ENCODE measurements at regions not wholly inside any gene's neighbourhood (a gene's known extent, or its start where the extent isn't known, plus 50 kb on each side); places are given as distances from the start of the nearest gene placed in this dataset.
"Not testable (repeated sequence)": the region's sequence is repeated elsewhere in the genome, so short reads cannot be mapped to it uniquely, and the experiment has no call there.

DNA sequence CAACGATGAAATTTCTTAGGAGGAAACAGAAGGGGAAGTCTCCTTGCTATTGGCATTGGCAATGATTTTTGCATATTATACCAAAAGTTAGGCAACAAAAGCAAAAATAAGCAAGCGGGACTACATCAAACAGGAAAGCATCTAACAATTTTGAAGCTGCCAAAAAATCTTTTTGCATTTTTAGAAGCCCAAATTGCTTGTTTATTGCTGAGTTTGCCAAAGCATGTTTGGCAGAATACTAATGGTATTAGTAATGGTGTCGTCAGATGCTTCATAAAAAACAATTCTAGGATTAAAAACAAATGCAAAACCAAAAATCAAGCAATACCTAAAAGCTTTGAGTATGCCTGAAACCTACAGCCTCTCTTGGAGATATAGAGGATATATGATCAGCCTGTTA lies 80.0 kb downstream of the GALR1 start:
- DNase-seq (ENCODE audit: low read depth): no peak

DNA sequence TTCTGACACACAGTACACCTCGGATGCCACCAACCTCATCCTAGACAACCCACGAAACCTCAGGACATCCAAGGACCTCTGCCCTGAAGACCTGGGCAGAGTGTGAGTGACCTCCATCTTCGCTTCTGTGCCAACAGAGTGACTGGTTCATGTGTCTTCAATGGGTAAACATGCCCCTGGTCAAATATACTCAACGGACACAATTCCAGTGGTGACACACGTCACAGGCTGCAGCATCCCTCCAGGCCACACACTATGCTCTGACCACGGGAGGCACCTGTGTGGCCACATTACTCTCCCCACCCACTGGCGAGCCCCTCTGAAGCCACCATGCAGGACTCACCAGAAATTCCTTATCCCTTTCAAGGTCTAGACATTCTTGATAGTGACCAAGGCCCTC lies 85.2 kb downstream of the GALR1 start:
- DNase-seq (ENCODE audit: low read depth): no peak

DNA sequence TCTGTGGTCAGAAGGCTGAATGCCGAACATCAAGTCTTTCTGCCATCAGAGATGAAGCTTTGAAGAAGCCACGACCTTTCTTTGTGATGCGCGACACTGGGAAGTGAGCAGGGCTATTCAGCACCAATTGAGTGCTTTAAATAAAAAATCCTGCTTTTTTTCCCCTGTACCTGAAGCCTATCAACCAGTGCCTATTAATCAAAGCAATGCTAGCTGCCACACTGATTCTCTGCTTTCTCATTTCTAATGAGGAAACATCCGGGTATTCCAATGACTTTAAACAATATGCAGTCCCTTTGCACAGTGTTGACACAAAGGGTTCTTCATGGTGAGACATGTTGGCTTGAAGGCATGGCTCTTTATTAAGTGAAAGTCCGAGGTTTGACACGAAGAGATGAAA lies 88.0 kb downstream of the GALR1 start:
- DNase-seq (ENCODE audit: low read depth): no peak

DNA sequence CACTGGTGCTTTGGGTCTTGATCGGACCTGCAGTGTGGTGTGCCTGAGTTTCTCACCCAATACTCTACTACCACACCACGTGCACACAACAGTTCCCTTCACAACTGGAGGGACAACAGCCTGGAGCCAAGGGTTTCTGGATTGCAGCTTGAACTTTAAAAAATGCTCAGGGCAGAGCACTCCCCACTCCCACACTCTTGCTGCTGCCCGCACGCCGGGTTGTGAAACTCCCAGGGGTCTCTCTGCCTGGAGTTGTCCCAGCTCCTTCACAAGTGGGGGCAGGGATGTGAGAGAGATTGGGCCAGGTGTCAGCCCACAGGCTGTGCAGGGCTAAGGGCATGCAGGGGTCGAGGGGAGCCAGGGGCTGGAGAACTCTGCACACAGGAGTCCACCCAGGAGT lies 89.4 kb downstream of the GALR1 start:
- DNase-seq (ENCODE audit: low read depth): no peak

DNA sequence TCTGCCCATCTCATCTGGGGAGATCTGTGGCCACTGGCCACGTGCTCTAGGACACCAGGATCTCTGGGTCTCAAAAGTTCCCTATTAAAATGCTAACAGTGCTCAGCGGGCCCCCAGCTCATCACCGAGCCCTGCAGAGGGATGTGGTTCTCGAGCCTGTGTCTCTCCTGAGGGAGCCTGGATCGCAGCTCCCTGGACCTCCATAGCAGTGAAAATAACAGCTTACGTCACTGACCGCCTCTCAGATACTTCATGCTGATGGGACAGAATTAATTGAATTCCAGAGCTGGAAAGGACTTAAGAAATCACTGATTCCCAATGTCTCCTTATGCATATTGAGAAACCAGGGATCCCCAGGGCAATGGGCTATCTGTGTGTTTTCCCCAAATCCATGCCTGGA lies 90.0 kb downstream of the GALR1 start:
- DNase-seq (ENCODE audit: low read depth): no peak

DNA sequence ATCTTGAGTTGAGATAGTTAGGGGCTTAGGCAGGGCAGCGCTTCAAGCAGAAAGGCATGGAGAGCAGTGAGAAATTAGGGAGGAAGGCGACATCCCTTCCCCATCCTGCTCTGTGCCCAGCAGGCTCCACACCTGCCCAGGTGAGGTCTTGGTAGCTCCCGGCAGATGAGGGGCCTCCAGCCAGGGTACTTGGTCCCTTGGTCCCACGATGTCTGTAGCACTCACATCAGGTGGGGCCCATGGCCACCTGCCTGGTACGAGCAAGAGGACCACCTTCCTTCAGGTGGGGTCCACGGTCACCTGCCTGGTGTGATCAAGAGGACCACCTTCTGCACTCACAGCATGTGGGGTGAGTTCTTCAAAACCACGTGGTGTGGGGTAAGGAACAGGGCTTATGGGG lies 91.2 kb downstream of the GALR1 start:
- no peak for DNase-seq (ENCODE audit: low read depth)

DNA sequence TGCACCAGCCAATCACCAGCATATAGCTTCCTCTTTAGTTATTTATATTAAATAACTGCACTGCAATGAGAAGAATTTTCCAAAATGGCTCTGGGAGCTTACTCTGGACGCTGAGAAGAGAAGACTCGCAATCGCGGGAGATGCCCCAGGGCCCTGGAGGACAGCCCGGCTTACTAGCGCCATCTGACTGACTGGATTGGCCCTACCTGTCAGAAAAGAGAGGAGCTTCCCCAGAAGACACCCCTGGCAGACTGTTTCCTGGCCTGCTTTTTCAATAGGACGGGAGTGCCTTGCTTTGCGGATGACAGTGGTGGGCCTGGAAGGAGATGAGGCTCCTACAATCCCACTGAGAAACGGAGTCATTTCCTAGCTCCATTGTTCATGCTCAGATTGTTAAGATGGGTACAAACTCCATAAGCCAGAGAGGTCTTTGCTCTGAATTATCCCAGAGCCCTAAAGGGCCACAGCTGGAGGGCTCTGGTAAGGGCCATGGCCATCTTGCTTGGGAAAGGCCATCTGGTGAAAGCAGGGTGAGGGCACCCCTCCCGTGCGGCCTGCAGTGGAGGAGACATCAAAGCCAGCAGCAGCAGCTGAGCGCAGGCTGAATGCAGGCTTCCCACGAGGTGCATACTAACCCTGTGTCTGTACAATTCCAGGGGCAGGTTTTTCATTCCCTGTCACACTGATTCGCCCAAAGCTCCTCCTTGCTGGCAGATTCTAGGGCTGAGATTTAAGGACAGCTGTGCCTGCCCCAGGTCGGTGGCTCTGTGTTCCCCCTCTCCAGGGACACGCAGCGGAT lies 92.1 kb downstream of the GALR1 start:
- no peak for DNase-seq (ENCODE audit: low read depth)

DNA sequence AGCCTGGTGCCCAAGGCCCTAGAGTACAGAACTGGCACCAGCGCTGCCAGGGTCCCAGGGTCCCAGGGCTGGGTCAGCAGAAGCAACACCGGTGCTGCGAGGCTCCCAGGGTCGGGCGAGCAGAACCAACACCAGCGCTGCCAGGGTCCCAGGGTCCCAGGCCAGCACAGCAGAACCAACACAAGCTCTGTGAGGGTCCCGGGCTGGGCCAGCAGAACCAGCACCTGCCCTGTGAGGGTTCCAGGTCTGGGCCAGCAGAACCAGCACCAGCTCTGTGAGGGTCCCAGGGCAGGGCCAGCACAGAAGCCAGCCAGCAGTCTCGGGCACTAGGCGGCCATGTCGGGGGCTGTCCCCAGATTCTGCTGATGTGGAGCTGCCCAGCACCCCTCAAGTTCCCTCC lies 93.1 kb downstream of the GALR1 start:
- DNase-seq (ENCODE audit: low read depth): no peak

DNA sequence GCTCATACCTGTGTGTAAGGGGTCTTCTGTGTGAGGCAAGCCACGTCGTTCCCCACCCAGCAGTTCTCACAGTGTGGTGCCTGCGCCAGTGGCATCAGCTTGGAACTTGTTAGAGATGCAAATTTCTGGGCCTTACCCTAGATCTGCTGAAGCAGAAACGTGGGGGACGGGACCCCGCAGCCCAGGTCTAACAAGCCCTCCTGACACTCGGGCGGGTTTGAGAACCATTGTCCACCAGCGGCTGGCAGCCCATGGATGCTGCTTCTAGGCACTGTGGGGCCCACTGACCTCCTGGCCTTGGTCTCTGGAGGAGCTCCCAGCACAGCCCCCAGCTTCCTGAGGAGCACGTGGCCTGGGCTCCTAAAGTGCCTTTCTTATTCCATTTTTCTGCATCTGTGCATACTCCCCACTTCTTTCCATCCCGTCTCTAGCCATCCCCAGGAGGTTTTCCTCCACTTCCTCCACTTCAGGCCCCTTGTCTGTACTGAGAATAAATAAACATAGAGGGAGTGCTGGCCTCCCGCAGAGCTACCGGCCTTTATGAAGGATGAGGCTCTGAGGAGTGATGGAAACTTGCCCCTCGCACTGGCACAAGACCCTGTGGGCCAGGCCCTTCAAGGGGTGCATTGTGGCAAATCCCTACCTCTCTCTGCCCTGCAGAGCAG lies 94.3 kb downstream of the GALR1 start:
- DNase-seq (ENCODE audit: low read depth): no peak

DNA sequence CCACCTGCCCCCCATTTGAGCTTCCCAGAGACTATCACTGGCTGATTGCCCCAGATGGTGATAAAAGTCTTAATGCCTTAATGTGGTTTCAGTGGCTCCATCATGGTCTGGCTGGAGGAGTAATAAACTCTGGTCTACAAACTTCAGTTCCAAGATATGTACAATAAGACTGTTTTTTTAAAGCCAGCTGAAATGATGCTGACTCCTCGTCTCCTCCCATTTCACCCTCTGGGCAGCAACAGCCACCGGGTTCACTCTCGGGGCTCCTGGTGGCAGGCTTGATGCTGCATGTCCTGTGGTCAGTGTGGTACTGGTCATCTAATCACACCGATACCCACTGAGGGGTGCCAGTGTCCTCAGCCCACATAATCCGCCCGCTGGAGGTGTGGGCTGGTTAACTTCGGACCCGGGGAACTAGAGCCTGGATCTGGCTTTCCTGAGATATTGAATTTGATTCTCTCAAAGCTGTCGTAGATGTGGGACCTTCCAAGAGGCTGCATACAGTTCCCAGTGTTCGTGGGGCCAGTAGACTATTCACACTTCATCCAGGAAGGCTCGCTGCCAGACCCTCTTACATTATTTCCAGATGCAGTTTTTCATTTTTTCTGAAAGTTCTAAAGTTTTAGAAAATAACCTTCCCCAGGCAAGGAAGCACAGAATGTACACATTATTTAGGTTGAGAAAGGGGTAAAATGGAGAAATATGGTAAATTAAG lies 95.3 kb downstream of the GALR1 start:
- DNase-seq (ENCODE audit: low read depth): peak; percentile 18

DNA sequence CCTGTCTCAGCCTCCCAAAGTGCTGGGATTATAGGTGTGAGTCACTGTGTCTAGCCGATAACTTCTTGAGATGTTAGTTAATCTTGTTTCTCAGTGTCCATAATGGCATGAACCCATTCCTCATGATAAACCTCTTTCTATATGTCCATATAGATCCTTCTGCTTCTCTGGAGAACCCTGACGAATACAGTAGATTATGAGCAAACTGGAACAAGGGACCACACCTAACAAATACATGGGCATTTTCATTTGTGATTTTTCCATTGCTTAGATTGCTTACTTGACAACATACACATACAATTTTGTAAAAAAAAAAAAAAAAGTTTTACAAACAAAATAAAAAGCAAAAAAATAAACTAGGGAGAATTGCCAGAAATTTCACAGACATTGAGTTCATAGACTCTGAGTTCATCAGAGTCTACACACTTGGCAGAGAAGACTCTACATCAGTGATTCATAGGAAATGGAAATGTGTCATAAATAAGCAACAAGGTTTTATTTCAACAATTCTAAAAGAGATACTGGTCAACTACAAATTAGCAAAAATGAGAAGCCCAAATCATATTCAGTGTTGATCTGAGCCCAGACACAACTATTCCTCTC lies 96.7 kb downstream of the GALR1 start:
- no peak for DNase-seq (ENCODE audit: low read depth)

DNA sequence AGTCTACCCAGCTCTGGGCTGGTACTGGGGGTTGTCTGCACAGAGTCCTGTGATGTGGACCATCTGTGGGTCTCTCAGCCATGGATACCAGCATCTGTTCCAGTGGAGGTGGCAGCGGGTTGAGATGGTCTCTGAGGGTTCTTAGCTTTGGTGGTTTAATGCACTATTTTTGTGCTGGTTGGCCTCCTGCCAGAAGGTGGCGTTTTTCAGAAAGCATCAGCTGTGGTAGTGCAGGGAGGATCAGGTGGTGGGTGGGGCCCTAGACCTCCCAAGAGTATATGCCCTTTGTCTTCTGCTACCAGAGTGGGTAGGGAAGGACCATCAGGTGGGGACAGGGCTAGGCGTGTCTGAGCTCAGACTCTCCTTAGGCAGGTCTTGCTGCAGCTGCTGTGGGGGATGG lies 103.7 kb downstream of the GALR1 start:
- DNase-seq (ENCODE audit: low read depth): not testable (repeated sequence)

DNA sequence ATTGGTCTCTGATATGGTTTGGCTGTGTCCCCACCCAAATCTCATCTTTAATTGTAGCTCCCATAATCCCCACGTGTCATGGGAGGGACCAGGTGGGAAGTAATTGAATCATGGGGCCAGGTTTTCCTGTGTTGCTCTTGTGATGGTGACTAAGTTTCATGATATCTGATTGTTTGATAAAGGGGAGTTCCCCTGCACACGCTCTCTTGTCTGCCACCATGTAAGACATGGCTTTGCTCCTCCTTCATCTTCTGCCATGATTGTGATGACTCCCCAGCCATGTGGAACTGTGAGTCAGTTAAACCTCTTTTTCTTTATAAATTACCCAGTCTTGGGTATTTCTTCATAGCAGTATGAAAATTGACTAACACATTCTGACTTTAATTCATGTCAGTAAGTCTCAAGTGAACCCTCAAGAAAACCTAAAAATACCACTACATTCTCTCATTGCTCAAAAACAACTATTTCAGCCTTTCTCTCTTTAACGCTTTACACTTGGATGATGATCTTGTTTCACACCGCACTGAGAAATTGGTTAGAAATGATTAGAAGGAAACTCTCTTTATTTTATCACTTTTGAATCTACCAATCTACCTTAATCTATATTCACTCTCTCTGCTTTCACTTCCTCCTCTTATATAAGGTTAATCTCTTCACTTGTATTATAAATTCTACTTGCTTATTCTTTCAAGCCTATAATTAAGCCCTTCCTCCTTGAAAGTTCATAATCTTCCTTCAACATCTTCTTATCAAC lies 110.1 kb downstream of the GALR1 start:
- no peak for DNase-seq (ENCODE audit: low read depth)

DNA sequence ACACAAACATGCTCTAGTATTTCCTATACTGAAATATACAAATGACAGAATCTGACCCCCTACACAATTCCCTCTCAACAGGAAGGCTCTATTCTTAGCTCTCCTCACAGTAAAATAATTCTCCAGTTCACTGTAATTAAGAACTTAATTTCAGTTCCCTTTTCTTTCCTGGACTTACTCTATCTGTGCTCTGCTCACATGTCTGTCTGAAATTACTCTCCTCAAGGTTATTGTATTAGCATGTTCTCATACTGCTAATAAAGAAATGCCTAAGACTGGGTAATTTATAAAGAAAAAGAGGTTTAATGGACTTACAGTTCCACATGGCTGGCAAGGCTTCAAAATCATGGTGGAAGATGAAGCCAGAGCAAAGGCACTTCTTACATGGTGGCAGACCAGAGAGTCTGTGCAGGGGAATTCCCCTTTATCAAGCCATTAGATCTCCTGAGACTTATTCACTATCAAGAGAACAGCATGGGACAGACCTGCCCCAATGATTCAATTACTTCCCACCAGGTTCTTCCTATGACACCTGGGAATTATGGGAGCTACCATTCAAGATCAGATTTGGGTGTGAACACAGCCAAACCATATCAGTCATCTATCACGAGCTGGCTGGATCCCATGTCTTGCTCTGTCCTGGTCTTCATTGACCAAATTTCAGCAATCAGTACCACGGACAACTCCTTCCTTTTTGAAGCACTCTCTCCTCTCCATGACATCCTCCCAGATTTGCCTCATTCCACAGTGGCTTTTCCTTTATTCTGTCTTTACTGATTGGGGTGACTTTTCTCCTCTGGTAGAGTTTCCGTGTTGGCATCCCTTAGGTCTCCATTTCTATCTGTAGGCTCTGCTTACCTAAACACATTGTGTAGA lies 110.9 kb downstream of the GALR1 start:
- DNase-seq (ENCODE audit: low read depth): no peak

DNA sequence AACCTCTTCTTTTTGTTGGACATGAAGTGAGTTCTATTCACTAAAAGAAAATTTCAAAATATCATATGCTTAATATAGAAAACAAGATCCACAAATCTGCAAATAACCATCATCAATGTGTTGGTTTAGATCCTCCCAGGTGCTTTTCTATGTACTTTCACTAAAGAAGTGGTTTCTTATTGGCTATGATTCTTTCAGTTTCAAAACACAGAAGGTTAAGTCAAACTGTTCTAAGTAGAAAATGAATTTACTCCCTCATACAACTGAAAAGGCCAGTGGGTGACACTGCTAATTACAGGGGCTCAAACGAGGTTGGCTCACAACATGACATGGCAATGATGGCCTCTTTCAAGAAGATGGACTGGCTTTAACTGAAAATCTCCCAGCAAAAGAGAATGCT lies 111.7 kb downstream of the GALR1 start:
- no peak for DNase-seq (ENCODE audit: low read depth)

DNA sequence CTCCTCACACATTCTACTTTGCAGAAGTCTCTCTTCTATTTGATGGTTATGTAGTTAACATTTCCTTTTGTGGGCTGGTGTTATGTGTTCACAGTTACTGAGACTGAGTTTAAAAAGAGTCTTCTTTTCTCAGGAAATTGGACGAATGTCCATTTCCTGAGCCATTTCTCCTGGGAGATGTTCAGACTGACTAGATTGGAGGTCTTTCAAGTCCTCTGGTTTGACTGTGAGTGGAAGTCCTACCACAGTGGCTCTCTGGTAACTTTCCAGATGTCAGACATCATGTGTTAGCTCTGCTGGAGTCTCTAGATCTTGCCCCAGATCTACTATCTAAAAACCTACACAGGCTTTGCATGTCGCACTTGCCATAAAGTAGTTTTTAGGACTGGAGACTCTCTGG lies 116.0 kb downstream of the GALR1 start:
- no peak for DNase-seq (ENCODE audit: low read depth)

DNA sequence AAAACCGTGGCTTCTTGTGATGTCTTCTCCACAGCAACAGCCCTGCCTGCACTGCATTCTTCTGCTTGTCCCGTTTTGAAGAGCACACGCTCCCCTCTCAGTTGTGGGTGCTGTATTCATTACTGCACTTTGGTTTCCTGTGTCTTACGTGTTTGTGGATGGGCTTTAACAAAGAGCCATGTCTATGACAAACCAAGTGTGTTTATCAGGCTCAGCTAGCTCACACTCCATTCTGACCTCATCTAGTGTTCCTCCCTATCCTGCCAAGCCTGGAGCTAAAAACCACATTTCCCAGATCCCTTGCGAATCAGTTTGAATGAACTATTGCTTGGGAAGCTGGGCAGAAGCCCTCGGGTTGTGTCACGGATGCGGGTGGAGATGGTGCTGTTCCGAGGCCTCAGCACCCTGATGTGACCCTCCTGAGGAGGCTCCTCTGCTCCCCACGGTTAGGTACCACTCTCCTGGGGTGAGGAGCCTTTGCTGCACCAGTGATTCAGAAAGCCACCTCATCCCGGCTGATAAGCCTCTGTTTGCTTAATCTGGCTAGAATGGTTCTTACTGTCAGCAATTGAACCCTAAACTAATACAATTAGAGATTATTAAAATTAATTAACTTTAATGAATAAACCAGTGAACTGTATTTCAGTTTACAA lies 116.5 kb downstream of the GALR1 start:
- peak; percentile 32 for DNase-seq (ENCODE audit: low read depth)

DNA sequence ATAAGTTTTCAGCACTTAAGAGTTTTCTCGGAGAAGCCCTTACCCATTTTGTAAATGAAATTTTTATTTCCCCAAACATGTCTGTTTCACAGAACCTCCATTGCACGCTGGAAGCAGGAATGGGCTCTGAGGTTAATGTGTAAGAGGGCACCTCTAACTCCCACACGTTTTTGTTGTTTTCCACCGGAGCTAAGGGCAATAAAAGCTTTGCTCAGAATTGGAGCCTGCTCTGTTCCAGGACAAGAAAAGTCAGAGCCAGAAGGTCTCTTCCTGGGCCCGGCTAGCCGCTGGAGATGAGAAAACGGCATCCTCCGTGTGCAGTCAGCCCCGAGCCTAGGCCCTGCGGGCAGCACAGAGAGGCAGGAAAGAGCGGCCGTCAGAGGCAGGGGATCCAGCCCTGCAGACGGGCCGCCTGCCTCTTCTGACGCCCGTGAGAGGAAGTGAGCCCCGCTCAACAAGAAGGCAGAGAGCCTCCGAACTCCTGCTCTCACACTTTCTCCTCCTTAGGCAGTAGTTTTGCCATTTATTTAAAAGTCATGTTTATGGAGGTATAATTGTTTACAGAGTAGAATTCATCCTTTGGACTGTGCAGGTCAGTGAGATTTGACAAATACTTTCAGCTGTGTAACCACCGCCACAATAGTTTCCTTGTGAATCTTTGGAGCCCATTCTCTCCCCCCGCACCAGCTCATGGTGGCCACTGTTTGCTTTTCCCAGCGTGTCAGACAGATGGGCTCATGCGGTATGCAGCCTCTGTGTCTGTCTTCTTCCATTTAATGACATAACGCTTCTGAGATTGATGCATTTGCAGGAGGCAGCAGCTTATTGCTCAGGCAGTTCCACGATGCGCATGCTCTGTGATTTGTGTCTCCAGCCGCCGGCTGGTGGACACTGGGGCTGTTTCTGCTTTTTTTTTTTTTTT lies 117.3 kb downstream of the GALR1 start:
- peak; percentile 64 for DNase-seq (ENCODE audit: low read depth)

DNA sequence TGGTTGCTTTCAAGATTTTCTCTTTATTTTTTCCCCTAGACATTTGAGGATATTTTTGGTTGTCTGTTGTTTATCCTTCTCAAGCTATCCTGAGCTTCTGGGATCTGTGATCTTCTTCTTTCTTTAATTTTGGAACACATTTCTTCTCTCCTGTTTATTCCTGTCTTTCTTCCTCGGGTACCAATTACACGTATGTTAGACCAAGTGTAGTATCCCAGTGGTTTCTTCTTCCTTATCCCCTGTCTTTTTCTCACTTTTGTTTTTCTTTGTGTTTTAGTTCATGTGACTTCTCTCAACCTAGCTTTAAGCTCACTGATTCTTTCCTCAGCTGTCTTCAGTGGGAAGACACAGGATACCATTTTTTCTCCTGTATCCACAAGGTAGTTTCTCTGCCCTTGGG lies 120.0 kb downstream of the GALR1 start:
- DNase-seq (ENCODE audit: low read depth): no peak

Data from RPMI7951 (cell line).